Hepatocyte (in vitro differentiated cells): ENCODE measurements at regions not wholly inside any gene's neighbourhood (a gene's known extent, or its start where the extent isn't known, plus 50 kb on each side); places are given as distances from the start of the nearest gene placed in this dataset.

ENCODE experiments used
- DNase-seq: peaks from one replicate; pipeline ENCODE4 v3.0.0-alpha.2; 2016; ENCODE audit warnings: low spot score
- H2AFZ ChIP-seq: fragments of 200-600 bp; sonication (generic); 2 replicates; pipeline ENCODE4 v1.6.0; 2016; ENCODE audit warnings: antibody characterized with exemption, mild to moderate bottlenecking
- H3K27ac ChIP-seq: fragments of 200-600 bp; sonication (generic); 2 replicates; pipeline ENCODE4 v1.5.1; 2016; ENCODE audit warnings: mild to moderate bottlenecking
- H3K27me3 ChIP-seq: fragments of 200-600 bp; sonication (generic); 2 replicates; pipeline ENCODE4 v1.6.1; 2016
- H3K36me3 ChIP-seq: fragments of 200-600 bp; sonication (generic); replicated peaks from 2 replicates; pipeline ENCODE4 v1.5.1; 2016; ENCODE audit warnings: low read depth; ENCODE audit not compliant: insufficient read depth
- H3K4me1 ChIP-seq: fragments of 200-600 bp; sonication (generic); 2 replicates; pipeline ENCODE4 v1.5.1; 2016; ENCODE audit warnings: mild to moderate bottlenecking, moderate library complexity; ENCODE audit not compliant: insufficient read depth
- H3K4me2 ChIP-seq: fragments of 200-600 bp; sonication (generic); 2 replicates; pipeline ENCODE4 v1.6.0; 2016
- H3K4me3 ChIP-seq: fragments of 200-600 bp; sonication (generic); 2 replicates; pipeline ENCODE4 v1.5.1; 2016; ENCODE audit warnings: mild to moderate bottlenecking
- H3K79me2 ChIP-seq: fragments of 200-600 bp; sonication (generic); 2 replicates; pipeline ENCODE4 v1.6.0; 2017; ENCODE audit warnings: mild to moderate bottlenecking
- H3K9me2 ChIP-seq: fragments of 200-600 bp; sonication (generic); replicated peaks from 2 replicates; pipeline ENCODE4 v1.6.0; 2017; ENCODE audit warnings: mild to moderate bottlenecking; ENCODE audit not compliant: insufficient read depth
- H3K9me3 ChIP-seq: fragments of 200-600 bp; sonication (generic); 2 replicates; pipeline ENCODE4 v1.5.1; 2016; ENCODE audit warnings: low read depth, mild to moderate bottlenecking
- H4K20me1 ChIP-seq: fragments of 200-600 bp; sonication (generic); 2 replicates; pipeline ENCODE4 v1.6.0; 2016; ENCODE audit warnings: mild to moderate bottlenecking; ENCODE audit not compliant: insufficient read depth, poor library complexity, severe bottlenecking
- CTCF ChIP-seq: fragments of 200-600 bp; sonication (generic); IDR thresholded peaks from 2 replicates; pipeline ENCODE4 v1.5.1; 2016; ENCODE audit warnings: antibody characterized with exemption, mild to moderate bottlenecking; ENCODE audit not compliant: poor library complexity
- EZH2 ChIP-seq: fragments of 200-600 bp; sonication (generic); IDR thresholded peaks from 2 replicates; pipeline ENCODE4 v1.6.1; 2016; ENCODE audit warnings: antibody characterized with exemption, mild to moderate bottlenecking, borderline replicate concordance
- EZH2phosphoT487 ChIP-seq: fragments of 200-600 bp; sonication (generic); IDR thresholded peaks from one replicate; pipeline ENCODE4 v1.6.1; 2018; ENCODE audit warnings: antibody characterized with exemption, mild to moderate bottlenecking, low read depth, moderate library complexity; ENCODE audit not compliant: unreplicated experiment, severe bottlenecking
- WGBS: methylation state at CpG from one replicate; pipeline ENCODE4 v1.1.6; 2016; ENCODE audit warnings: low lambda C conversion rate; ENCODE audit errors: missing lambda C conversion rate; 5-methylcytosine and 5-hydroxymethylcytosine counted together

GRCh38 chr14:43252866-43253265 is 1254.2 kb downstream of the FSCB start:
- 94% methylated on average over 6 of the region's 6 CpGs for WGBS
- no peak for TF ChIP-seq CTCF
- no peak for TF ChIP-seq EZH2
- no peak for TF ChIP-seq EZH2phosphoT487
- H2AFZ ChIP-seq = no peak overlapping the region
- H3K4me1 ChIP-seq = no peaks in the 10 kb centered on the region
- H3K79me2 ChIP-seq = no peaks in the 10 kb centered on the region
- H3K27me3 ChIP-seq = no peaks in the 10 kb centered on the region
- H3K9me3 ChIP-seq = no peaks in the 10 kb centered on the region
- no peaks in the 10 kb centered on the region for H3K36me3 ChIP-seq
- no peak overlapping the region for H3K4me3 ChIP-seq
- H3K9me2 ChIP-seq = no peaks in the 10 kb centered on the region
- no peak for DNase-seq
- H3K4me2 ChIP-seq = no peak overlapping the region
- no peak overlapping the region for H3K27ac ChIP-seq
- H4K20me1 ChIP-seq = no peaks in the 10 kb centered on the region

- no peak for DNase-seq
- H3K9me2 ChIP-seq = no peaks in the 10 kb centered on the region
- H3K79me2 ChIP-seq = no peaks in the 10 kb centered on the region
- H3K4me1 ChIP-seq = no peaks in the 10 kb centered on the region
- TF ChIP-seq EZH2phosphoT487 = no peak
- no peak for TF ChIP-seq CTCF
- no peak for TF ChIP-seq EZH2
- WGBS = 49% methylated on average over 3 of the region's 3 CpGs
- H2AFZ ChIP-seq = no peak overlapping the region
- H4K20me1 ChIP-seq = no peaks in the 10 kb centered on the region
- H3K36me3 ChIP-seq = no peaks in the 10 kb centered on the region
- H3K9me3 ChIP-seq = no peaks in the 10 kb centered on the region
- no peak overlapping the region for H3K27ac ChIP-seq
- no peaks in the 10 kb centered on the region for H3K27me3 ChIP-seq
- H3K4me2 ChIP-seq = no peak overlapping the region
- H3K4me3 ChIP-seq = no peak overlapping the region
These were observed 1257.5 kb downstream of the FSCB start for GRCh38 chr14:43249591-43249990.

- Histone ChIP-seq H3K36me3 (no peaks in the 10 kb centered on the region), H3K9me2 (no peaks in the 10 kb centered on the region), H4K20me1 (no peaks in the 10 kb centered on the region), H3K79me2 (no peaks in the 10 kb centered on the region), H3K27me3 (no peaks in the 10 kb centered on the region), H3K4me2 (no peak overlapping the region), H2AFZ (no peak overlapping the region), H3K4me3 (no peak overlapping the region), H3K9me3 (no peaks in the 10 kb centered on the region), H3K27ac (no peak overlapping the region), H3K4me1 (no peaks in the 10 kb centered on the region)
- TF ChIP-seq CTCF (no peak), EZH2phosphoT487 (no peak), EZH2 (no peak)
- DNase-seq = no peak
These were observed 1258.0 kb downstream of the FSCB start for GRCh38 chr14:43249116-43249515.

GRCh38 chr14:43247877-43248276 is 1259.2 kb downstream of the FSCB start:
- no peaks in the 10 kb centered on the region for H3K9me2 ChIP-seq
- H3K79me2 ChIP-seq = no peaks in the 10 kb centered on the region
- H3K4me1 ChIP-seq = no peaks in the 10 kb centered on the region
- no peak overlapping the region for H3K27ac ChIP-seq
- no peak overlapping the region for H3K4me3 ChIP-seq
- no peaks in the 10 kb centered on the region for H3K36me3 ChIP-seq
- H3K9me3 ChIP-seq = no peaks in the 10 kb centered on the region
- DNase-seq = no peak
- 90% methylated on average over 1 of the region's 1 CpG for WGBS
- no peaks in the 10 kb centered on the region for H4K20me1 ChIP-seq
- H3K4me2 ChIP-seq = no peak overlapping the region
- H3K27me3 ChIP-seq = no peaks in the 10 kb centered on the region
- no peak overlapping the region for H2AFZ ChIP-seq
- TF ChIP-seq EZH2phosphoT487 (no peak), EZH2 (no peak), CTCF (no peak)
